GM12878 (cell line): ENCODE measurements at regions not wholly inside any gene's neighbourhood (a gene's known extent, or its start where the extent isn't known, plus 50 kb on each side); places are given as distances from the start of the nearest gene placed in this dataset.

Experiments used
- ATAC-seq: fragments of 200-7000 bp; cut with Tn5 transposase; 3 replicates; pipeline ENCODE4 v1.9.1; 2020; ENCODE audit warnings: mild to moderate bottlenecking, moderate library complexity
- BruUV-seq: library from RNA; stranded (reverse); fragments of 400-500 nt; replicated peaks from 2 replicates; lab custom pipeline; 2021; lab: Mats Ljungman, UMichigan
- CTCF ChIA-PET: fragments of 300-600 bp; sonication (Branson Sonifier 250); formaldehyde crosslinking; extraction: SDS; loops from one replicate; lab custom pipeline; 2021; ENCODE audit warnings: inconsistent platforms; lab: Yijun Ruan, JAX
- POLR2A ChIA-PET: fragments of 350-600 bp; formaldehyde crosslinking; extraction: SDS; loops from one replicate; lab custom pipeline; 2021; ENCODE audit warnings: inconsistent platforms; lab: Charles Lee
- RAD21 ChIA-PET: fragments of 300-600 bp; sonication (Branson Sonifier 250); formaldehyde crosslinking; loops from one replicate; lab custom pipeline; 2023; ENCODE audit warnings: antibody characterized with exemption; ENCODE audit not compliant: unreplicated experiment; lab: Charles Lee
- SMC1A ChIA-PET: fragments of 300-600 bp; sonication (Branson Sonifier 250); formaldehyde crosslinking; loops from one replicate; lab custom pipeline; 2023; ENCODE audit not compliant: unreplicated experiment, uncharacterized antibody; lab: Charles Lee
- DNase-seq: peaks from one replicate; pipeline ENCODE4 v3.0.0-alpha.2; 2011; ENCODE audit warnings: low read depth, low spot score
- FAIRE-seq: peaks from 3 replicates; lab custom pipeline; 2011; peaks lifted over from hg19 to GRCh38; lab: Jason Lieb, UNC
- H2AFZ ChIP-seq: 2 replicates; pipeline ENCODE4 v1.6.0; 2011; ENCODE audit warnings: low read depth, low read length, control low read depth; ENCODE audit not compliant: control insufficient read depth
- H3K27ac ChIP-seq: 2 replicates; pipeline ENCODE4 v1.5.1; 2011; ENCODE audit warnings: control low read depth; ENCODE audit not compliant: control insufficient read depth, insufficient read depth
- H3K27me3 ChIP-seq, 2 experiments: replicated peaks in 1 of 2; 2 replicates each; pipeline versions ENCODE4 v1.6.0 to v1.6.1; 2011; ENCODE audit warnings: low read length in 1 of 2; ENCODE audit not compliant: control insufficient read depth in 2 of 2, insufficient read depth in 2 of 2
- H3K36me3 ChIP-seq, 2 experiments: 2 replicates each; pipeline ENCODE4 v1.5.1; 2011; ENCODE audit warnings: low read length in 1 of 2; ENCODE audit not compliant: control insufficient read depth in 2 of 2, insufficient read depth in 2 of 2
- H3K4me1 ChIP-seq: 2 replicates; pipeline ENCODE4 v1.6.1; 2011; ENCODE audit warnings: mild to moderate bottlenecking, low read length, moderate library complexity, mixed read lengths; ENCODE audit not compliant: control insufficient read depth, insufficient read depth
- H3K4me2 ChIP-seq: 2 replicates; pipeline ENCODE4 v1.6.0; 2011; ENCODE audit warnings: control low read depth; ENCODE audit not compliant: control insufficient read depth, insufficient read depth
- H3K4me3 ChIP-seq: fragments of 200-600 bp; sonication (generic); 2 replicates; pipeline ENCODE4 v1.5.1; 2016
- H3K79me2 ChIP-seq: 2 replicates; pipeline ENCODE4 v1.6.0; 2011; ENCODE audit warnings: low read length; ENCODE audit not compliant: control insufficient read depth, insufficient read depth
- H3K9ac ChIP-seq: 2 replicates; pipeline ENCODE4 v1.8.0; 2011; ENCODE audit warnings: low read length, control low read depth, mixed read lengths; ENCODE audit not compliant: control insufficient read depth, insufficient read depth
- H3K9me3 ChIP-seq: replicated peaks from 3 replicates; pipeline ENCODE4 v1.5.1; 2011; ENCODE audit warnings: mild to moderate bottlenecking, low read length; ENCODE audit not compliant: control insufficient read depth, insufficient read depth
- H4K20me1 ChIP-seq: 2 replicates; pipeline ENCODE4 v1.6.0; 2011; ENCODE audit not compliant: control insufficient read depth, insufficient read depth
- BRCA1 ChIP-seq: IDR thresholded peaks from 2 replicates; pipeline ENCODE4 v1.6.1; 2011; ENCODE audit warnings: low read depth, low read length, improper control_type of control experiment
- CREB1 ChIP-seq: IDR thresholded peaks from 2 replicates; pipeline ENCODE4 v1.6.1; 2012; ENCODE audit warnings: low read depth, mild to moderate bottlenecking, inconsistent platforms
- EED ChIP-seq: sonication (generic); IDR thresholded peaks from 2 replicates; pipeline ENCODE4 v1.6.1; 2016; ENCODE audit warnings: antibody characterized with exemption, low read depth
- RB1 ChIP-seq: fragments of 450-650 bp; formaldehyde crosslinking; IDR thresholded peaks from 2 replicates; pipeline ENCODE4 v1.6.1; 2017; ENCODE audit warnings: mild to moderate bottlenecking, borderline replicate concordance
- SIX5 ChIP-seq: IDR thresholded peaks from 2 replicates; pipeline ENCODE4 v1.6.1; 2011; ENCODE audit warnings: mild to moderate bottlenecking, low read depth, low read length, moderate library complexity; ENCODE audit not compliant: severe bottlenecking
- SMAD1 ChIP-seq: fragments of 450-650 bp; IDR thresholded peaks from 2 replicates; pipeline ENCODE4 v1.6.1; 2018; ENCODE audit warnings: mild to moderate bottlenecking, low read depth; ENCODE audit not compliant: partially characterized antibody
- SPI1 ChIP-seq: IDR thresholded peaks from 2 replicates; pipeline ENCODE4 v1.6.1; 2011; ENCODE audit warnings: low read depth, mild to moderate bottlenecking, low read length, moderate library complexity, borderline replicate concordance; ENCODE audit not compliant: insufficient read depth
- STAT1 ChIP-seq: fragments of 450-650 bp; conservative IDR thresholded peaks from 2 replicates; pipeline ENCODE4 v1.6.1; 2014; ENCODE audit warnings: antibody characterized with exemption, mild to moderate bottlenecking
- STAT3 ChIP-seq: IDR thresholded peaks from 2 replicates; pipeline ENCODE4 v1.6.1; 2011; ENCODE audit warnings: low read depth, low read length, improper control_type of control experiment
- TCF7 ChIP-seq: IDR thresholded peaks from 2 replicates; pipeline ENCODE4 v1.6.1; 2014; ENCODE audit warnings: antibody characterized with exemption, borderline replicate concordance
- YY1 ChIP-seq: IDR thresholded peaks from 2 replicates; pipeline ENCODE4 v1.6.1; 2011; ENCODE audit warnings: low read depth, mild to moderate bottlenecking, low read length
- ZNF274 ChIP-seq: IDR thresholded peaks from one replicate; pipeline ENCODE4 v1.8.0; 2011; ENCODE audit not compliant: insufficient read length, insufficient read depth
- ZZZ3 ChIP-seq: IDR thresholded peaks from 2 replicates; pipeline ENCODE4 v1.6.1; 2011; ENCODE audit warnings: low read depth; ENCODE audit not compliant: control insufficient read depth, insufficient read length
- WGBS: methylation state at CpG from one replicate; pipeline ENCODE4 v1.1.6; 2016; ENCODE audit warnings: low lambda C conversion rate; ENCODE audit not compliant: insufficient replicate concordance, insufficient coverage; ENCODE audit errors: missing lambda C conversion rate; 5-methylcytosine and 5-hydroxymethylcytosine counted together
- in situ Hi-C: fragments of 300-500 bp; cut with MboI; formaldehyde crosslinking; loops from 9 replicates; pipeline ENCODE4 v1.14.3; 2018; ENCODE audit warnings: mixed read lengths
- intact Hi-C: fragments of 100-400 bp; cut with micrococcal nuclease; formaldehyde crosslinking; loops from one replicate; pipeline ENCODE4 v1.14.2; 2022; ENCODE audit not compliant: unreplicated experiment

DNA sequence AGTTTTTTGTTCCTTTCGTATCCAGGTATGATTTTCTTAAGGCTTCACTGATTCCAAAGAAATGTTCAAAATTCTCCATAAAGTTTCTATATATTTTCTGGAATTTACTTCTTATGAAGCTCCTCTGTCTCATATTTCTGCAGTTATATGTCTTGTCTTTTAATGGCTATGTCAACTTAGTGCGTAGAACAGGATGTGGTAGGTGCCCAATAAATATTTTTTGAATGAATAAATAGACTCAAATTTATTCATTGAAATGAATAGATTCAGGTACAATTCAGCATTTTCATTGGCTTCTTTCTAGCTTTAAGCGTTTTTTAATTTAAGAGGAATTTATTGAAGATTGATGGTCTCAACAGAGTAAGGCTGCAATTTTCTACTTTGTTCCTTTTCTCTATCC lies 231.9 kb upstream of the BOD1L1 start:
- Histone ChIP-seq H3K27me3 (no peaks in the 10 kb centered on the region), H2AFZ (no peak overlapping the region), H3K27ac (no peak overlapping the region), H3K36me3 (no peaks in the 10 kb centered on the region), H3K9ac (no peak overlapping the region), H3K4me2 (no peak overlapping the region), H3K9me3 (no peaks in the 10 kb centered on the region), H3K4me1 (no peaks in the 10 kb centered on the region), H3K79me2 (no peaks in the 10 kb centered on the region), H3K4me3 (no peak overlapping the region), H4K20me1 (no peaks in the 10 kb centered on the region)
- no peak for FAIRE-seq
- BruUV-seq: no TSS peak
- no peak for ATAC-seq
- no peak for DNase-seq
- WGBS: 36% methylated on average over 3 of the region's 3 CpGs
- ChIA-PET SMC1A (interaction anchor here (0.5 to 3.7 kb wide), 7 partner anchors 8 to 394 kb away, joined by 3 to 19 read pairs (median 4); no protein-coding TSS in a partner anchor), RAD21 (interaction anchor here (1.6 to 2.9 kb wide), 2 partner anchors 202 to 205 kb away, joined by 10 to 16 read pairs; no protein-coding TSS in a partner anchor), CTCF (interaction anchor here (0.7 to 5.5 kb wide), 8 partner anchors 11 to 208 kb away, joined by 3 to 66 read pairs (median 3); no protein-coding TSS in a partner anchor), POLR2A (interaction anchor here (0.7 kb wide), 1 partner anchor 42 kb away, joined by 3 read pairs; no protein-coding TSS in a partner anchor)
- in situ Hi-C loops (no loop called here), intact Hi-C loops (no loop called here)
- TF ChIP-seq TCF7: no peak
- no peak for TF ChIP-seq SIX5
- no peak for TF ChIP-seq YY1
- TF ChIP-seq ZZZ3: no peak
- no peak for TF ChIP-seq EED
- TF ChIP-seq CREB1: no peak
- no peak for TF ChIP-seq STAT3
- no peak for TF ChIP-seq SMAD1
- no peak for TF ChIP-seq ZNF274
- no peak for TF ChIP-seq SPI1
- no peak for TF ChIP-seq STAT1
- no peak for TF ChIP-seq BRCA1
- no peak for TF ChIP-seq RB1
